GM21576 (cell line): ENCODE measurements at regions not wholly inside any gene's neighbourhood (a gene's known extent, or its start where the extent isn't known, plus 50 kb on each side); places are given as distances from the start of the nearest gene placed in this dataset.

Experiments used
- ATAC-seq: cut with Tn5 transposase; IDR thresholded peaks from one replicate; pipeline ENCODE4 v1.9.1; 2021; ENCODE audit warnings: mild to moderate bottlenecking, moderate library complexity; ENCODE audit not compliant: unreplicated experiment

DNA sequence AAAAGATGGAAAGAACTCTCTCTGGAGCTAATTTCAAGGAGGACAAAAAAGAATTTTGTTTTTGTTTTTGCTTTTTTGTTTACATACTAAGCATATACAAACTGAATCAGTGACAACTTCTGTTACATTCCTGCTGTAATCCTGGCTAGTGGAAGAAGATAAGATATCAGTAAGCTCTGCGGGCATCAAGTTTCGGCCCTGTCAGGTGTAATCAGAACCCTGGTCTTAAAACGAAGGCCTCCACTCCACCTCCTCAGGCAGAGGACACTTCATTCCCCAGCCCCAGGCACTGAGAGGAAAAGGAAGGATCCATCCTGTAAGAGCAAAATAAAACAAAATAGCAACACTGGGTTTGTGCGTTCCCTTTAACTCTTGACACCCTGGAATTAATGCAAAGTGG, 88.9 kb upstream of the ARHGAP29 start:
- no peak for ATAC-seq

DNA sequence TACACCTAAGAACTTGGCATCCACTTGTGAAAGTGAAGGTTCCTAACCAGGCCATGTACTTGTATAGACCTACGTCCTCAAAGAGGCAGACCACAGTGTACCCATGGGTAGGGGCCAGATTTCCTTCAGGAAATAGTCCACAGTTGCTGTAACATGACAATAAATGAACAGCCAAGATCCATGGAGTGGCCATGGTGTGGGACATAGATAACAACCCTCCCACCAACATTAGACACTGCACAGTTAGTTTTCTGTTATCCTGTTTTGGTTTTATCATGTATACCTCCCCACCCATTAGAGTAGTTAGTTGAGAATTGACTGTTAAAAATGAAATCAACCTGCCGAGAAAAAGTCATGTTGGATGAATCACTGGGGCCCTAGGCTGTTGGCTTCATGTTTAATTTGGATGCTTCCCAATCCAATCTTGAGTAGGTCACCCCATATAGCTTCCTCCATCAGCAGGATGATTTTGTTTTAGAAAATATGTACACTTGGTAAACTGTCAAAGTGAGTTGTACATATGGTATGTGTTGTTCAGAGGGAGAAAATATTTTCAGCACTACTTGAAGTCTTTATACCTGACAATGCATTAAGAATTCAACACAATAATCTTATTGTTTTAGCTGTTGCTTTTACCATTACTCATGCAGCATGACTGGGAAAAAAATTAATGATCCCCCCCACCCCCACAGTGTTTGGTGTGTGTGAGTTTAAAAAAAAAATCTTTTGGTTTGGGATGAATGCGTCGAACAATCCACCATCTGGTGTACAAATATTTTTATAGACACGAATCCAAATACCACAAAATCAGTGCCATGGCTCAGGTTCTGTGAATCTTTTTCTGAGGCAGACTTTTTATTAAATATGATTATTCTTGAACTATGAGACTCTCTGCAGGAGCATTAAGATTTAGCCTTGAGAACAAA, 88.3 kb upstream of the ARHGAP29 start:
- no peak for ATAC-seq

DNA sequence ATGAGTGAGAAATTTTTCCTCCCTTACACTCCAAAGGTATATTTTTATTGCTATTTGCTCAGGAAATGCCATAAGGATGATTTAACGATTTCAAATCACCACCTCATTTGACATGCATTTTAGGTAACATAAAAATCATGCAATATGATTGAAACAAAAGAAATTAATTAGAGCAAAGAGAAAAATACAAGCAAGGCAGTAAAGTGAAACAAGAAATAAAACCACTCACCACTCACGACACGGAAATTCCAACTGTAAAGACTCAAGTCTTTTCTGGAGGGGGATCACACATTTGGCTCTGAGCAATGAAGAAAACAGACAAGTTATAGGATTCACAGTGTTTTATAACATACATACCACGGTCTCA, 86.8 kb upstream of the ARHGAP29 start:
- ATAC-seq = no peak

DNA sequence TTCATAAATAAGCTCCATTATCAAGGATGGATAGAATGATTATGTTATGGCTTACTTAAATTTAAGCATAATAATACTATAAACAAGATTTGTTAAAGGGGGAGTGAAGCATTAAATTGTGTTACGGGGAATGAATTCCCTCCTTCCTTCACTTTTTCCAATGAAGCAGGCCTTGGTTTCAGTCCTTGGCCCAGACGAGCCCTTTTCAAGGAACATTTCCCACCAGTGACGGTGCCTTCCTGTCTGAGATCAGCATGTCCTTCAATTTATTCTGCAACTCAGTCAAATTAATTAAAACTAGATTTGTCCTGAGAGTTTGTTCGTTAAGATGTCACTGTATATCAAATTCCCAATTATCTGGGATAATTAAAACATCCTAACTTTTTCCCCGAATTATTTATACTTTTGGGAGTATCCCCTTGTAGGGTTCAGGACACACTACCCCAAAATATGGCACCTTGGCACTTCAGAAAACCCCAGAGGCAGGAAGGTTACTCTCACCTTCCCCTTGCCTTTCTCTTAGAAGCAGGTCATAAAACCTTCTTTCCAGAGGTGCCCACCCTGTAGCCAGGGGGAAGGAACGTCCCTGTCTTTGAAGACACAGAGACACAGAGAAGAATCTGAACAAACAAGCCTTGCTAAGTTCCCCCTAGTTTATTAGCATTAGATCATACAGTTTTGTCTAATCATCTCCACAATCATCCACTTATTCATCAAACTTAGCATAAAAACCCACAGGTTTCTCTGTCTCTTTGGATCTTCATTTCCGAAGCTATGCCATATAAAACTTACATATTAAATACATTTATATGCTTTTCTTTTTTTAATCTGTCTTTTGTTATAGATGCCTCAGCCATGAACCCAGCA, 86.2 kb upstream of the ARHGAP29 start:
- ATAC-seq = no peak

DNA sequence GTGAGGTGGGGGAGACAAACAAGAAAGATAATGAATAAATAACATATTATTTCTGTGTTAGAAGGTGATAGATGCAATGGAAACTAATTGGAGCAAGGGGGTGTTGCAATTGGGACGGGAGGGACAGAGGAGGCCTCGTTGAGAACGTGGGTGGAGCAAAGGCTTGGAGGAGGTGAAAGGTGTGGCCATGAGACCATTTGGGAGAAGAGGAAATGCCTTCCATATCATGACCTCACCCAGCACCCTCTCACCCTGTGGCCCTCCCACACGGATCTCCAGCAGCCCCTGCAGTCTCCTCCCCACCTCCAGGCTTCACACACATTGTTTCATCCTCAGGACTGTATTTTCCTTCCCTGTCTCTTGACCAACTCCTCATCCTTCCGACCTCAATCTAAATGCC, 85.3 kb upstream of the ARHGAP29 start:
- ATAC-seq = no peak

DNA sequence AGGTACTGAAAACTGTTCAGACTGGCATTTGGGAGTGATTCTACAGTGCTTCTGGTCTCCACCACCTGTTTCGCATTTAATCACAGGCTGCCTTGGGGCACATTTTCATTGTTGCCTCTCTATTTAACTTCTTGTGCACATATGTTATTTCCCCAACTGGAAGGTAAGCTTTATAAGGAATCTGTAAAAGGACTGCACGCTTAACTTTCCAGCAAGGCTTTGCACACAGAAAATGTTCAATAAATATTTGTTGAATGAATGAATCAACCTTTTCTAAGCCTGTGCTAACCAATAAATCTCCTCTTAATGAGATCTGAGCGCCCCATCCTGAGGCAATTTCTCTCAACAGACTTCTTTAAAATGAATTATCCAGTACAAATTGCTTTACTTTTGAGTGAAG, 84.3 kb upstream of the ARHGAP29 start:
- no peak for ATAC-seq

DNA sequence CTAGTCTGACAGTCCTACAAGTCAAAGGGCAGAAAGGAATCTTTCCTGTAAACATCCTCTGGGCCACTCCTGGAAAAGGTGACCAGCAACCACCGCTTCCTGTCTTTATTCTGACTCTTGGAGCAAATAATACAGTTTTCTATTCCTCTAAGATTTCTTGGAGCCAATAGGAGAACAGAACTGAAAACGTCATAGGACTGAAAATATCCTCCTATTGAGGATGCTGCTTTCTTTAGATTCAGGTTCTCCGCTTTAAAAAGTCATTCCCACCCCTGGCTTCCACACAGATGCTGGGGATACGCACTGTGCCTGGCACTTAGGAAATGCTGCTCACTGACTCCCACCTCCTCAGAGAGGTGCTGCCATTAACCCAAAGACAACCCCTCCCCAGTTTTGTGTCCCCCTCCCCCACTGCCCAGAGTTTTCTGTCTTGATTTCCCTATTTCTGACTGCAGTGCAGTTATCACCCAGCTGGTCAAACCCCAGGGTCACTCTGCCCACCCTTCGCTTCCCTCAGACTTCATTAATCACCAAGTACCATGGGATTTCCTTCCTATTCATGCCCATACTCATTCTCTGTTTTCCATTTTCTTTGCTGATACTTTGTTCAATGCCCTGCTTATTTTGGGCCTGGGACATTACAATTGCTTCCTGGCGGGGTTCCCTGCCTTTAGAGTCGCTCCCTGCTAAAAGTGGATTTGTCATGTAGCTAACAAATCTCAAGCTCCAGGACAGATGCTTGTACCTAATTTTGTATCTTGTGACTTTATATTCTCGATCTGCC, 82.1 kb upstream of the ARHGAP29 start:
- ATAC-seq = no peak

DNA sequence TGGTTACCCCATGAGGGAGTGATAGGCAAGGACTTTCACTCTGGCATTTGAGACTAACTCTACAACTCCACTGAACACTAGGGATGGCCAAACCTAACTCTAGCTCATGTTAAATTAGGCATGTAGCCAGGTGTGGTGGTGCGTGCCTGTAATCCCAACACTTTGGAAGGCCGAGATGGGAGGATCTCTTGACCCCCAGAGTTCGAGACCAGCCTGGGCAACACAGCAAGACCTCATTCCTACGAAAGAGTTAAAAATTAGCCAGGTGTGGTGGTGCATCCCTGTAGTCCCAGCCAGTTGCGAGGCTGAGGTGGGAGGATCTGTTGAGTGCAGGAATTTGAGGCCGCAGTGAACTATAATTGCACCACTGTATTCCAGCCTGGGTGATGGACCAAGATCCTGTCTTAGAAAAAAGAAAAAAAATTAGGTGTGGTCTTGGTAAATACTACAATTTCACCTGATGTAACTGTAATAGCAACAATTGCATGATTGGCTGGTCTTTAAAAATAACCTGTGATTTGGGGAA, 81.2 kb upstream of the ARHGAP29 start:
- no peak for ATAC-seq

DNA sequence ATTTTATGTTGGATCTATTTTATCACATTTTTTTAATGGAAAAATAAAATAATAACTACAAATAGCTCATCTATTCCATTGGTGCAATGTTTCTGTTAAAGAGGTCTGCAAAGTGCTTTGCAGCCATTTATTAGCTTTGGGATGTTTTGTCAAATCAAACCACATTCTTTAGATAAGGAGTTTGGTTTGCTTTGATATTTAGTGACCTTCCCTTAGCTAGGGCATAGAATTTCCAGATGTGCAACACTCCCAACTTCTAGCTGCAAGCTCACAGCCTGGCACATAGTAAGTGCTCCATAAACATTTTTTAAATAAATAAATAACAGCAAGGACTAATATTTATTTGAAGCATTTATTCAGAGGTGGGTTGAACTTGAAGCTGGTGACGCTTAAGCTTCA, 80.4 kb upstream of the ARHGAP29 start:
- ATAC-seq = no peak

DNA sequence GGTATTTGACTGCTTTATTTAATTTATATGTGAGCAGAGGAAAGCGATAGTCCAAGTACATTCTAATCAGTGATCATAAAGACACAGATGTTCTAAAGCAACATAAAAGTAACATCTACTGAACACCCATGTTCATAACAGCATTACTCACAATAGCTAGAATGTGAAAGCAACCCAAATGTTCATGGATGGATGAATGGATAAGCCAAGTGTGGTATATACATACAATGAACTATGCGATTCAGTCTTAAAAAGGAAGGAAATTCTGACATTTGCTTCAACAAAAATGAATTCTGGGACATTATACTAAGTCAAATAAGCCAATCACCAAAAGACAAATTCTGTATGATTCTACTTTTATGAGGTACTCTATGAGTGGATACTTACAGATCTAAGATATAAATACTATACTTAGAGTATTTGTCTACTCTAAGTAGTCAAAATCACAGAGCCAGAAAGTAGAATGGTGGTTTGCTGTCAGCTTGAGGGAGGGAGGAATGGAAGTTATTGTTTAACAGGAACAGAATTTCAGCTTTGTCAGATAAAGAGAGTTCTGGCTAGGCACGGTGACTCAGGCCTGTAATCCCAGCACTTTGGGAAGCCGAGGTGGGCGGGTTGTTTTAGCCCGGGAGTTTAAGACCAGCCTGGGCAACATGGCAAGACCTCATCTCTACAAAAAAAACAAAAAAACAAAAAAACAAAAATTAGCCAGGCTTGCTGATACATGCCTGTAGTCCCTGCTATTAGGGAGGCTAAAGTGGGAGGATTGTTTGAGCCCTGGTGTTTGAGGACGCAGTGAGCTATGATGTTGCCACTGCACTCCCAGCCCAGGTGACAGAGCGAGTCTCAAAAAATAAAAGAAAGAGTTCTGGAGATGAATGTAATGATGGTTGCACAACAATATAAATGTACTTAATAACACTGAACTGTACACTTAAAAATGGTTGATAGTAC, 79.7 kb upstream of the ARHGAP29 start:
- ATAC-seq = no peak

DNA sequence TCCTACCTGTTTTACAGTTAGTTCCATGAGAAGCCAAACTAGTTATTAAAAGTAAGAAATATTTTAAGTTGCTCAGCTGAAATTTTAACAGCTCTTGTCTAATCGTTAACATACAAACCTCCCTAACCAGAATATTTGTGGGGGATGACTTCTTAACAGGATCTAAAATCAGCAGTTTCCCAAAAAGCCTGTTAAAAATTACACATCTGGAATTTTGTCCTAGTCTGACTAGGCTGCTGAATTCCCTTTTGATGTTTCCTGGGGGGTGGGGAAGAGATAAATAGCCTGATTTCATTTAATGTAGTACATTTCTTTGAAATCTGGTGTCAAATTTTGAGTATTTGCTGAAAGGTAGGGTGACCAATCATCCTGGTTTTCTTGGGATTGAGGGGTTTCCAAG, 78.8 kb upstream of the ARHGAP29 start:
- no peak for ATAC-seq

DNA sequence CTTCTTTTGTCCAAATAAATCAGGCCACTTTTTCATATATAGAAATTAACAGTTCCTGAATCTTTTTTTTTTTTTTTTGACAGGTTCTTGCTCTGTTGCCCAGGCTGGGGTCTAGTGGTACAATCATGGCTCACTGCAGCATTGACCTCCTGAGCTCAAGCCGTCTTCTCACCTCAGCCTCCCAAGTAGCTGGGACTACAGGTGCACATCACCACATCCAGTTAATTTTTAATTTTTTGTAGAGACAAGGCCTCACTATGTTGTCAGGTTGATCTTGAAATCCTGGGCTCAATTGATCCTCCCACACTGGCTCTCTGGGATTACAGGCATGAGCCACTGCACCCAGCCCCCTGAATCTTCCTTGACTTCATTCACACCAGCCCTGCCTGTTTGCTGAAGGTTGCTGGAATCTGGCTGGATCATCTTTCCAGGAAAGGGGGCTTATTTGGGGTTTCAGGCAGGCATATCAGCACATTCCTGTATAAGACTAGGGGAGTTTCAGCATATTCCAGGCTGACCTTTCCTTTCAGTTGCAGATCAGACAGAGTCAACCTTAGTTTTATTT, 78.2 kb upstream of the ARHGAP29 start:
- ATAC-seq = no peak

DNA sequence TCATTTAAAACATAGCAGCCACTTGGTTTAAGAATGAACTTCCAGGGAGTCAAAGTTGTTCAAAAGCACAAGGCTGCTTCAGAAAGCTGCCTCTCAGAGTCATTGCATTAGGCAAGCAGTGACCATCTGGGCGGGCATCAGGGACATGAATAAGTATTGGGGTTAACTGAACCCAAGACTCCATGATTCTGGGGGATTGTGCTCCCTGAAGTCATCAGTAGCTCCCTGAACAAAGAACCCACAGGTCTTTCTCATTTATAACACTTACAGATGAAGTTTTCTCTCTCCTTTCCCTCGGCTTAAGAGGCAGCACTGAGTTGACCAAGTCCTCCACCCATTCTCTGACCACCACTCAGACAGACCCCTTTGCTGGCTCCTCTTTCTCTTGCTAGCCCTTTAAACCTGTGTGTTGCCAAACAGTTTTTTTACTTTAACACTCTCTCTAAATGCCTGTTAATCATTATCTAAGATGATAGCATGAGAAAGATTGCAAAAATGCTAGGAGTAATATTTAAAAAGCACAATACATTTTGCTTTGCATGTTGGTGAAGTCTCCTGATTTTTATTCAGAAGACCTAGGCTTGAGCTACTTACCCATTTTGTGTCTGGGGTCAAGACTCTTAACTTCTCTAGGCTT, 77.0 kb upstream of the ARHGAP29 start:
- ATAC-seq = no peak

DNA sequence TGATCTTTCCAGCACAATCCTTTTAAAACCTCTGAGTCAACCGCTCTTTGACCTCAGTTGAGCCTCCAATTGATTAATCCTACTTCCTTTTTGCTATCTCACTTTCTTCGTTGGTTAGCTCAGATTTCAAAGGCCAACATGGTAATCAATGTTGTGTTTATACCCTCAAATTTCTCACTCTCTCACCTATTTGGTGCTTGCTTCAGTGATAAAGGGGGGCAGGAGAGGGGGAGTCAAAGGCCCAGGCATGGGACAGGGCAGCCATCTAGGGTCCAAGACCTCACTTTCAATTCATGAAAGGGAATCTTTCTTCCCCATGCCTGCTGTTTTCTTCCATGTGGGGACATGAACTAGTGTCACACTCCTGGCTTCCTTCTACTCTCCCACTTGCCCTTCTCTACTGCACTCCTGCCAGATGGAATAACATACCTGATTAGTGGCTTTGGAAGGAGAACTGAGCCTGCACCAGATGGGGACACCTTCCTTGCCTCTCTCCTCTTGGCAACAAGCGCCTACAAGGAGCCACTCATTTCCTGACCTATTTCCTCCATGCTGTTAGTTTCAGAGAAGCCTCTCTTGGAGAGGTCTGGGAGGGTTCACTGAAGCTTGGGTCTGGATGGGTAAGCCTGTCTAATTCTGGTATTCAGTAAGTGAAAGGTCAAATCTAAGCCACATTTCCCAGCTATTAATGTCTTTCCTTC, 73.3 kb upstream of the ARHGAP29 start:
- ATAC-seq = no peak

DNA sequence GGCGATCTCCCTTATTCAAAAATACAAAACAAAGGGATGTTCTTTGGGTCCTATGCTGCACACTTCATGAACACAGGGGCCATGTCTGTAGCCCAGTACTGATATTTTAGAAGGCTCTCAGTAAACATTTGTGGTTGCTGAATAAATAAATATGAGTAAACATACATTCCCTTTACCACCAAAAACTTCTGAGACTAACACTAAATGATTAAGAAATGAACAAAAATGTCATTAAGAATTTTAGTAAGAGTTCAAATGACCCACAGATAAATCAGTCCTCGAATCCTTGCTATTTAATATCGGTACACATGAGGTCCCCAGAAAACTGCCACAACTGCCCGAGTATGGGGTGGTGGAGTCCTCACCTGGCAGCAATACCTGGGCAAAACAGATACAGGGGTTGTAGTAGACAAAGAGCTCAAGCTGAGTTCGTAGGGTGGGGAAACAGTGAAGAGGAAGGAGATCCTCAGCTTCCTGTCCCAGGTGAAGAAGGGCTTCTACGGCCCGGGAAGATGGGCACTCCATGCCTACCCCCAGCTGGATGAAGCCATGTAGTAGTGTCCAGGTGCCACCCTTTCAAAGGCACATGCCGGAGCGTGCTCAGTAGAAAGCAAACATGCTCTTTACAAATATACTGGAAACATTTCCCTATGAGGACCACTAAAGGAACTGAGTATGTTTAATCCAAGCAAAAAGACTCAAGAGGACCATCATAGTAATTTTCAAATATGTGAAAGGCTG, 72.6 kb upstream of the ARHGAP29 start:
- no peak for ATAC-seq

DNA sequence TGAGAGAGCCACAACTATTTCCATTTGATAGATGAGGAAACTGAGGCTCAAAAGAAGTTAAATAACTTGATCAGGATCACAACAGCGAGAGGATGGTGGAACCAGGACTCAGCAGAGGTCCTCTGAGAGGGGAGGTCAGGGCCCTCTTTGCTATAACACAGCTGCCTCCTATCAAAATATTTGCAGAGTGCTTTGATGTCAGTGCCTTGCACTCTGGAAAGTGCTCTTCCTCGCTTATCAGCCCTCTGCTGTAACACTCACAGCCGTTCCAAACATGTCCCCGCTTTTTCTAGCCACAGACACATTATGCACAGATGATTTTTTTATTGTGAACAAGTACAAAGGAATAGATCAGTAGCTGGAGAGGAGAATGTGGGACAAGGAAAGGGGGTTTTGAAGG, 71.8 kb upstream of the ARHGAP29 start:
- ATAC-seq = no peak

DNA sequence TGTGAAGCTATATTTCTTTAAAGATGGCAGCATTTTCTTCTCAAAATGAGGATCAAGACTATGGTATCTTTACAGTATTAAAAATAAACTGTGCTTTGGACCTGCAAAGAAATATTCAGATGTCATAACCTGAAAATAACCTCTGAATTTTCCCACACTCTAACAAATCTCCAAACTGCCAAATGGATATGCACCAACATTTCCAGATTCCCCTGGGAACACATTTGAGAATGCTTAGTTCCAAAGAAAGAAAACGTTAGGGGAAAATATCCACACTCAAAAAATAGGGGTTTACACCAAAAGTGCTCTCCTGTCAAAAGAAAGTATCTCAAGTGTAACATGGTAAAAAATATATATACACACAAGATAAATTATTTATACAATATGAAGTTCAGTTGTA, 69.1 kb upstream of the ARHGAP29 start:
- no peak for ATAC-seq

DNA sequence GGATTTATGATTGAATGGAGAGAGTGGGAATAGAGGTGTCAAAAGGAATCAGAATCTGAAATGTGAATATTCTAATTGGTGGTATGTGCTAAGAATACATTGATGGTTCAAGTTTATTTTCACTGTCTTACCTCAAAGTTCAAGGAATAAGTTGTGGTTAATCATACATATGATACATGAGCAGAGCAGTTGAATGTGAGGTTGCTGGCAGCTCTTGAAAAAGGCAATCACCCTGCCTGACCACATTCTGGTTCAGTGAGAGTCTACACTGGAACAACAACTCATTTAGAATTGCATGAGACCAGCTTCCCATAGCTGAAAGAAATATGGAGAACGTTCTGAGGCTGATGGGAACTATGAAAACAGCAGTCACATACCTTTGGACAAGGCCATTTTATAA, 68.3 kb upstream of the ARHGAP29 start:
- no peak for ATAC-seq
